Neural cell (in vitro differentiated cells): ENCODE measurements at regions not wholly inside any gene's neighbourhood (a gene's known extent, or its start where the extent isn't known, plus 50 kb on each side); places are given as distances from the start of the nearest gene placed in this dataset.

Source experiments
- H2AFZ ChIP-seq: fragments of 200-600, 300-800 bp; sonication (generic), shearing (Covaris generic); 2 replicates; pipeline ENCODE4 v1.6.0; 2014; ENCODE audit warnings: low read depth, mild to moderate bottlenecking, antibody characterized with exemption, low read length, moderate library complexity
- H3F3A ChIP-seq: fragments of 200-600 bp; shearing (Covaris generic); 2 replicates; pipeline ENCODE4 v1.6.1; 2016; ENCODE audit warnings: mild to moderate bottlenecking, moderate library complexity, mixed read lengths, antibody characterized with exemption, low read length; ENCODE audit not compliant: insufficient read depth, poor library complexity, severe bottlenecking
- H3K27ac ChIP-seq: fragments of 200-600, 300-800 bp; sonication (generic), shearing (Covaris generic); 2 replicates; pipeline ENCODE4 v1.5.1; 2014; ENCODE audit warnings: mild to moderate bottlenecking, low read length, moderate library complexity
- H3K27me3 ChIP-seq: fragments of 300-800, 200-600 bp; sonication (generic), shearing (Covaris generic); 2 replicates; pipeline ENCODE4 v1.6.0; 2014; ENCODE audit warnings: mild to moderate bottlenecking, low read depth, low read length, moderate library complexity; ENCODE audit not compliant: insufficient read depth
- H3K36me3 ChIP-seq: fragments of 300-800, 200-600 bp; sonication (generic), shearing (Covaris generic); 2 replicates; pipeline ENCODE4 v1.5.1; 2014; ENCODE audit warnings: mild to moderate bottlenecking, antibody characterized with exemption, low read length, moderate library complexity; ENCODE audit not compliant: insufficient read depth
- H3K4me2 ChIP-seq: fragments of 300-800, 200-600 bp; sonication (generic), shearing (Covaris generic); 2 replicates; pipeline ENCODE4 v1.6.0; 2014; ENCODE audit warnings: mild to moderate bottlenecking, low read length
- H3K4me3 ChIP-seq: fragments of 300-800, 200-600 bp; sonication (generic), shearing (Covaris generic); 2 replicates; pipeline ENCODE4 v1.5.1; 2014; ENCODE audit warnings: mild to moderate bottlenecking, low read length, moderate library complexity
- H3K79me2 ChIP-seq: fragments of 200-600 bp; shearing (Covaris generic); replicated peaks from 2 replicates; pipeline ENCODE4 v1.6.0; 2014; ENCODE audit warnings: mild to moderate bottlenecking, low read length, moderate library complexity; ENCODE audit not compliant: insufficient read depth
- H3K9ac ChIP-seq: fragments of 300-800, 200-600 bp; sonication (generic), shearing (Covaris generic); 2 replicates; pipeline ENCODE4 v1.6.1; 2016; ENCODE audit warnings: mild to moderate bottlenecking, low read length, mixed read lengths
- H3K9me2 ChIP-seq: fragments of 200-600 bp; shearing (Covaris generic); 2 replicates; pipeline ENCODE4 v1.6.1; 2016; ENCODE audit warnings: mild to moderate bottlenecking, low read length, mixed read lengths; ENCODE audit not compliant: insufficient read depth
- H3K9me3 ChIP-seq: fragments of 200-600, 300-800 bp; sonication (generic), shearing (Covaris generic); 2 replicates; pipeline ENCODE4 v1.6.1; 2016; ENCODE audit warnings: mild to moderate bottlenecking, mixed run types, low read length, moderate library complexity, mixed read lengths
- H4K20me1 ChIP-seq: fragments of 200-600 bp; shearing (Covaris generic); 2 replicates; pipeline ENCODE4 v1.6.1; 2016; ENCODE audit warnings: mild to moderate bottlenecking, mixed run types; ENCODE audit not compliant: insufficient read depth
- EP300 ChIP-seq: fragments of 450-650 bp; conservative IDR thresholded peaks from 2 replicates; pipeline ENCODE4 v1.6.1; 2014; ENCODE audit warnings: antibody characterized with exemption, mild to moderate bottlenecking, moderate library complexity; ENCODE audit not compliant: poor library complexity, severe bottlenecking
- EZH2 ChIP-seq: fragments of 200-600, 300-800 bp; shearing (Covaris generic), sonication (generic); IDR thresholded peaks from 2 replicates; pipeline ENCODE4 v1.6.1; 2014; ENCODE audit warnings: antibody characterized with exemption, low read length, borderline replicate concordance, mild to moderate bottlenecking; ENCODE audit not compliant: insufficient read depth, poor library complexity, severe bottlenecking
- MXI1 ChIP-seq: fragments of 450-650 bp; conservative IDR thresholded peaks from 2 replicates; pipeline ENCODE4 v1.6.1; 2014; ENCODE audit warnings: antibody characterized with exemption, mild to moderate bottlenecking; ENCODE audit not compliant: poor library complexity, severe bottlenecking
- POLR2AphosphoS5 ChIP-seq: IDR thresholded peaks from 2 replicates; pipeline ENCODE4 v1.6.1; 2012
- RAD21 ChIP-seq: fragments of 450-650 bp; conservative IDR thresholded peaks from 2 replicates; pipeline ENCODE4 v1.6.1; 2014; ENCODE audit warnings: antibody characterized with exemption, mild to moderate bottlenecking, moderate library complexity
- SMC3 ChIP-seq: fragments of 450-650 bp; conservative IDR thresholded peaks from 2 replicates; pipeline ENCODE4 v1.6.1; 2014; ENCODE audit warnings: antibody characterized with exemption, mild to moderate bottlenecking, moderate library complexity; ENCODE audit not compliant: poor library complexity
- TAF1 ChIP-seq: IDR thresholded peaks from 2 replicates; pipeline ENCODE4 v1.6.1; 2012; ENCODE audit warnings: low read depth
- TF ChIP-seq, protein P1 (sequence below): fragments of 450-650 bp; IDR thresholded peaks from 2 replicates; pipeline ENCODE4 v1.5.1; 2014; ENCODE audit warnings: antibody characterized with exemption, mild to moderate bottlenecking, moderate library complexity; ENCODE audit not compliant: poor library complexity, severe bottlenecking
- TF ChIP-seq, protein P2 (sequence below): IDR thresholded peaks from 2 replicates; pipeline ENCODE4 v1.6.1; 2012; ENCODE audit warnings: borderline replicate concordance

DNA sequence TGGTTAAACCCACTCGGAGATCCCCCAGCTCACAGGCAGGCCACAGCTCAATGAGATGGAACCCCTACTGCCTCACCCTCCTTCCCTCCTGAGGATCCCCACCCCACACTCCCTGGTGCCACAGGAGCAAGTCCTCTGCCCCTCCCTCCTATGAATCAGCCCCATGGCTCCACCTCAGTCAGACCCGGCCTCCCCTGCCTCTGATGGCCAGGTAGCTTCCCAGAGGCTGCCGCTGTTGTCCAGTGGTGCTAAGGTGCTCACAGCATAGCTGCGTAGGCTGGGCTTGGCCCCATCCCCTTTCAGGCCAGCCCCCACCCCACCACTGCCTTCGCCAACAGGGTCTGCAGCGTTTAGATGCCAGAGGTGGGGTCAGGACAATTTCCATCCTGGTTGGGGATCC, 98.5 kb upstream of the IGSF21 start:
- Histone ChIP-seq H3K79me2 (no peaks in the 10 kb centered on the region), H3K27me3 (no peaks in the 10 kb centered on the region), H3K9me2 (no peaks in the 10 kb centered on the region), H3K4me2 (no peak overlapping the region), H3K4me3 (no peak overlapping the region), H3K9me3 (no peaks in the 10 kb centered on the region), H3K9ac (no peak overlapping the region), H3K27ac (no peak overlapping the region), H3K36me3 (no peaks in the 10 kb centered on the region), H2AFZ (no peak overlapping the region), H4K20me1 (no peaks in the 10 kb centered on the region), H3F3A (no peaks in the 10 kb centered on the region)
- no peak for TF ChIP-seq POLR2AphosphoS5
- TF ChIP-seq, protein P1, sequence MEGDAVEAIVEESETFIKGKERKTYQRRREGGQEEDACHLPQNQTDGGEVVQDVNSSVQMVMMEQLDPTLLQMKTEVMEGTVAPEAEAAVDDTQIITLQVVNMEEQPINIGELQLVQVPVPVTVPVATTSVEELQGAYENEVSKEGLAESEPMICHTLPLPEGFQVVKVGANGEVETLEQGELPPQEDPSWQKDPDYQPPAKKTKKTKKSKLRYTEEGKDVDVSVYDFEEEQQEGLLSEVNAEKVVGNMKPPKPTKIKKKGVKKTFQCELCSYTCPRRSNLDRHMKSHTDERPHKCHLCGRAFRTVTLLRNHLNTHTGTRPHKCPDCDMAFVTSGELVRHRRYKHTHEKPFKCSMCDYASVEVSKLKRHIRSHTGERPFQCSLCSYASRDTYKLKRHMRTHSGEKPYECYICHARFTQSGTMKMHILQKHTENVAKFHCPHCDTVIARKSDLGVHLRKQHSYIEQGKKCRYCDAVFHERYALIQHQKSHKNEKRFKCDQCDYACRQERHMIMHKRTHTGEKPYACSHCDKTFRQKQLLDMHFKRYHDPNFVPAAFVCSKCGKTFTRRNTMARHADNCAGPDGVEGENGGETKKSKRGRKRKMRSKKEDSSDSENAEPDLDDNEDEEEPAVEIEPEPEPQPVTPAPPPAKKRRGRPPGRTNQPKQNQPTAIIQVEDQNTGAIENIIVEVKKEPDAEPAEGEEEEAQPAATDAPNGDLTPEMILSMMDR, result no peak
- TF ChIP-seq EP300, result no peak
- TF ChIP-seq, protein P2, sequence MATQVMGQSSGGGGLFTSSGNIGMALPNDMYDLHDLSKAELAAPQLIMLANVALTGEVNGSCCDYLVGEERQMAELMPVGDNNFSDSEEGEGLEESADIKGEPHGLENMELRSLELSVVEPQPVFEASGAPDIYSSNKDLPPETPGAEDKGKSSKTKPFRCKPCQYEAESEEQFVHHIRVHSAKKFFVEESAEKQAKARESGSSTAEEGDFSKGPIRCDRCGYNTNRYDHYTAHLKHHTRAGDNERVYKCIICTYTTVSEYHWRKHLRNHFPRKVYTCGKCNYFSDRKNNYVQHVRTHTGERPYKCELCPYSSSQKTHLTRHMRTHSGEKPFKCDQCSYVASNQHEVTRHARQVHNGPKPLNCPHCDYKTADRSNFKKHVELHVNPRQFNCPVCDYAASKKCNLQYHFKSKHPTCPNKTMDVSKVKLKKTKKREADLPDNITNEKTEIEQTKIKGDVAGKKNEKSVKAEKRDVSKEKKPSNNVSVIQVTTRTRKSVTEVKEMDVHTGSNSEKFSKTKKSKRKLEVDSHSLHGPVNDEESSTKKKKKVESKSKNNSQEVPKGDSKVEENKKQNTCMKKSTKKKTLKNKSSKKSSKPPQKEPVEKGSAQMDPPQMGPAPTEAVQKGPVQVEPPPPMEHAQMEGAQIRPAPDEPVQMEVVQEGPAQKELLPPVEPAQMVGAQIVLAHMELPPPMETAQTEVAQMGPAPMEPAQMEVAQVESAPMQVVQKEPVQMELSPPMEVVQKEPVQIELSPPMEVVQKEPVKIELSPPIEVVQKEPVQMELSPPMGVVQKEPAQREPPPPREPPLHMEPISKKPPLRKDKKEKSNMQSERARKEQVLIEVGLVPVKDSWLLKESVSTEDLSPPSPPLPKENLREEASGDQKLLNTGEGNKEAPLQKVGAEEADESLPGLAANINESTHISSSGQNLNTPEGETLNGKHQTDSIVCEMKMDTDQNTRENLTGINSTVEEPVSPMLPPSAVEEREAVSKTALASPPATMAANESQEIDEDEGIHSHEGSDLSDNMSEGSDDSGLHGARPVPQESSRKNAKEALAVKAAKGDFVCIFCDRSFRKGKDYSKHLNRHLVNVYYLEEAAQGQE, result no peak
- TF ChIP-seq EZH2, result no peak
- no peak for TF ChIP-seq MXI1
- no peak for TF ChIP-seq TAF1
- no peak for TF ChIP-seq SMC3
- TF ChIP-seq RAD21, result no peak

DNA sequence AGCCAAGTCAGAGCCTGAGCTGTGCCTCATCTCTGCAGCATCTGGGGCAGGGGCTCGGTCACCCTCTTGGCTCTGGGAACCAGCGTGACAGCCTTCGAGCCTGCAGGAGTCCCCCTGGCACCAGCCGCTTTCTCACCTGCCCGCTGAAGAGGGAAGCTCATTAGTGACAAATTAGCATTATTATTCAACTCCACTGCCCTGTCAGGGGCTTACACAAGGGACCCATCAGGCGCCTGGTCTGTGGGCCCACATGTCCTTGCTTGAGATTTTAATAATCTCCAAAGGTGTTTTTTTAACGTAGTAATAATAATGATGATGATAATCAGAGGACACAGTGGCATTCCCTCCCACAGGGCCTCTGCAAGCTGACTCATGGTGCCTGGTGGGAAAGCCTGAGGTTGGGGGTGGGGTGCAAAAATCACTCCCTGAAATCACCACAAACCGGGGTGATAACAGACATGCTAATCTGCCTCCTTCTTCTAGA, 98.1 kb upstream of the IGSF21 start:
- H3K4me3 ChIP-seq, result no peak overlapping the region
- no peaks in the 10 kb centered on the region for H3K36me3 ChIP-seq
- H3K9me3 ChIP-seq, result no peaks in the 10 kb centered on the region
- H3F3A ChIP-seq, result no peaks in the 10 kb centered on the region
- H2AFZ ChIP-seq, result no peak overlapping the region
- H3K27me3 ChIP-seq, result no peaks in the 10 kb centered on the region
- no peak overlapping the region for H3K27ac ChIP-seq
- no peaks in the 10 kb centered on the region for H4K20me1 ChIP-seq
- H3K4me2 ChIP-seq, result no peak overlapping the region
- TF ChIP-seq TAF1, result no peak
- TF ChIP-seq, protein P2, result no peak
- TF ChIP-seq SMC3, result no peak
- TF ChIP-seq, protein P1, result no peak
- TF ChIP-seq RAD21, result no peak
- no peak for TF ChIP-seq POLR2AphosphoS5
- no peak for TF ChIP-seq EZH2
- TF ChIP-seq EP300, result no peak
- TF ChIP-seq MXI1, result no peak
- no peak overlapping the region for H3K9ac ChIP-seq
- no peaks in the 10 kb centered on the region for H3K79me2 ChIP-seq
- H3K9me2 ChIP-seq, result no peaks in the 10 kb centered on the region
